ENCODE measurements at regions not wholly inside any gene's neighbourhood (a gene's known extent, or its start where the extent isn't known, plus 50 kb on each side); places are given as distances from the start of the nearest gene placed in this dataset.

GRCh38 chr2:14223576-14223975, 408.9 kb upstream of the LRATD1 start:
- TF ChIP-seq CTCF (conservative IDR thresholded peaks at IDR 0.05) (no peak), ZFX (IDR thresholded peaks at IDR 0.05) (no peak)
- no peak overlapping the region for H3K27ac ChIP-seq

- H3K27ac ChIP-seq = no peak overlapping the region
- TF ChIP-seq ZFX (IDR thresholded peaks at IDR 0.05) (no peak), CTCF (conservative IDR thresholded peaks at IDR 0.05) (no peak)
Measured at GRCh38 chr2:14231391-14231898, 401.1 kb upstream of the LRATD1 start.

GRCh38 chr2:14232217-14232616, 400.3 kb upstream of the LRATD1 start:
- H3K27ac ChIP-seq = no peak overlapping the region
- TF ChIP-seq ZFX (IDR thresholded peaks at IDR 0.05) = no peak
- no peak for TF ChIP-seq CTCF (conservative IDR thresholded peaks at IDR 0.05)

GRCh38 chr2:14234911-14235310, 397.6 kb upstream of the LRATD1 start:
- no peak overlapping the region for H3K27ac ChIP-seq
- TF ChIP-seq CTCF (conservative IDR thresholded peaks at IDR 0.05) = no peak
- no peak for TF ChIP-seq ZFX (IDR thresholded peaks at IDR 0.05)

- H3K27ac ChIP-seq = no peak overlapping the region
- TF ChIP-seq CTCF (conservative IDR thresholded peaks at IDR 0.05) = no peak
- TF ChIP-seq ZFX (IDR thresholded peaks at IDR 0.05) = no peak
Measured at GRCh38 chr2:14235667-14236066, 396.9 kb upstream of the LRATD1 start.

GRCh38 chr2:14237902-14238301, 394.6 kb upstream of the LRATD1 start:
- TF ChIP-seq CTCF (conservative IDR thresholded peaks at IDR 0.05) = no peak
- TF ChIP-seq ZFX (IDR thresholded peaks at IDR 0.05) = no peak
- no peak overlapping the region for H3K27ac ChIP-seq

GRCh38 chr2:14239605-14240004, 392.9 kb upstream of the LRATD1 start:
- TF ChIP-seq ZFX (IDR thresholded peaks at IDR 0.05) = no peak
- no peak for TF ChIP-seq CTCF (conservative IDR thresholded peaks at IDR 0.05)
- H3K27ac ChIP-seq = no peak overlapping the region

Measured in C4-2B (cell line).